H9 (cell line): ENCODE measurements at regions not wholly inside any gene's neighbourhood (a gene's known extent, or its start where the extent isn't known, plus 50 kb on each side); places are given as distances from the start of the nearest gene placed in this dataset.

Source experiments
- DNase-seq: peaks from one replicate; pipeline ENCODE4 v3.0.0-alpha.2; 2017
- H2AFZ ChIP-seq: one replicate; pipeline ENCODE4 v1.6.1; 2013; ENCODE audit warnings: mild to moderate bottlenecking, low read length, control low read depth, moderate library complexity
- H2AK5ac ChIP-seq: 2 replicates; pipeline ENCODE4 v1.6.1; 2013; ENCODE audit warnings: low read length, control low read depth, mixed read lengths; ENCODE audit not compliant: insufficient read length
- H2BK120ac ChIP-seq: one replicate; pipeline ENCODE4 v1.6.1; 2013; ENCODE audit warnings: low read depth, mild to moderate bottlenecking, low read length, control low read depth, inconsistent platforms; ENCODE audit not compliant: poor library complexity, severe bottlenecking
- H2BK12ac ChIP-seq: 2 replicates; pipeline ENCODE4 v1.6.1; 2013; ENCODE audit warnings: low read length, control low read depth, mixed read lengths, low read depth; ENCODE audit not compliant: insufficient read length
- H2BK15ac ChIP-seq: 2 replicates; pipeline ENCODE4 v1.6.1; 2013; ENCODE audit warnings: low read depth, low read length, control low read depth
- H2BK20ac ChIP-seq: one replicate; pipeline ENCODE4 v1.6.1; 2013; ENCODE audit warnings: low read depth, mild to moderate bottlenecking, low read length, control low read depth, inconsistent platforms; ENCODE audit not compliant: poor library complexity, severe bottlenecking
- H2BK5ac ChIP-seq: 2 replicates; pipeline ENCODE4 v1.6.1; 2013; ENCODE audit warnings: low read length, control low read depth, mixed read lengths; ENCODE audit not compliant: insufficient read length
- H3K14ac ChIP-seq: 2 replicates; pipeline ENCODE4 v1.6.1; 2013; ENCODE audit warnings: low read length, control low read depth; ENCODE audit not compliant: insufficient read depth
- H3K18ac ChIP-seq: 2 replicates; pipeline ENCODE4 v1.6.1; 2013; ENCODE audit warnings: low read depth, mild to moderate bottlenecking, mixed read lengths, low read length, control low read depth; ENCODE audit not compliant: insufficient read length
- H3K23ac ChIP-seq: 2 replicates; pipeline ENCODE4 v1.6.1; 2013; ENCODE audit warnings: low read length, control low read depth, mixed read lengths, low read depth; ENCODE audit not compliant: insufficient read length
- H3K23me2 ChIP-seq: 2 replicates; pipeline ENCODE4 v1.6.1; 2013; ENCODE audit warnings: low read depth, mild to moderate bottlenecking, mixed read lengths, low read length, control low read depth; ENCODE audit not compliant: insufficient read length, poor library complexity, severe bottlenecking
- H3K27ac ChIP-seq: 2 replicates; pipeline ENCODE4 v1.5.1; 2013; ENCODE audit warnings: low read length, control low read depth, mixed read lengths, low read depth; ENCODE audit not compliant: insufficient read length
- H3K27me3 ChIP-seq: 2 replicates; pipeline ENCODE4 v1.6.1; 2013; ENCODE audit warnings: low read length, control low read depth, inconsistent platforms; ENCODE audit not compliant: insufficient read depth
- H3K4ac ChIP-seq: 2 replicates; pipeline ENCODE4 v1.6.1; 2013; ENCODE audit warnings: low read depth, mild to moderate bottlenecking, control low read depth, inconsistent platforms, low read length, moderate library complexity
- H3K4me1 ChIP-seq: 2 replicates; pipeline ENCODE4 v1.6.1; 2013; ENCODE audit warnings: low read length, control low read depth, inconsistent platforms; ENCODE audit not compliant: insufficient read depth
- H3K4me2 ChIP-seq: 2 replicates; pipeline ENCODE4 v1.6.1; 2013; ENCODE audit warnings: low read length, control low read depth, mixed read lengths; ENCODE audit not compliant: insufficient read length, insufficient read depth
- H3K56ac ChIP-seq: 2 replicates; pipeline ENCODE4 v1.6.1; 2013; ENCODE audit warnings: low read depth, mild to moderate bottlenecking, mixed read lengths, low read length, control low read depth; ENCODE audit not compliant: insufficient read length
- H3K79me1 ChIP-seq: 2 replicates; pipeline ENCODE4 v1.6.1; 2013; ENCODE audit warnings: low read depth, mild to moderate bottlenecking, moderate library complexity, low read length, control low read depth, inconsistent platforms; ENCODE audit not compliant: insufficient read depth, poor library complexity, severe bottlenecking
- H3K79me2 ChIP-seq: 2 replicates; pipeline ENCODE4 v1.6.1; 2013; ENCODE audit warnings: low read length, control low read depth, inconsistent platforms; ENCODE audit not compliant: insufficient read depth
- H3K9ac ChIP-seq: 2 replicates; pipeline ENCODE4 v1.6.1; 2013; ENCODE audit warnings: low read length, control low read depth, mixed read lengths; ENCODE audit not compliant: insufficient read length; ENCODE audit errors: extremely low read depth
- H3K9me3 ChIP-seq: one replicate; pipeline ENCODE4 v1.6.1; 2013; ENCODE audit warnings: low read depth, low read length, inconsistent platforms; ENCODE audit not compliant: control insufficient read depth
- H3T11ph ChIP-seq: one replicate; pipeline ENCODE4 v1.6.1; 2013; ENCODE audit warnings: mild to moderate bottlenecking, low read length, control low read depth, inconsistent platforms
- H4K20me1 ChIP-seq: one replicate; pipeline ENCODE4 v1.6.1; 2013; ENCODE audit not compliant: control insufficient read depth, insufficient read length, insufficient read depth
- H4K5ac ChIP-seq: 2 replicates; pipeline ENCODE4 v1.6.1; 2013; ENCODE audit warnings: low read depth, mild to moderate bottlenecking, mixed read lengths, low read length, control low read depth; ENCODE audit not compliant: insufficient read length
- H4K8ac ChIP-seq: replicated peaks from 2 replicates; pipeline ENCODE4 v1.6.1; 2013; ENCODE audit warnings: low read length, control low read depth, mixed read lengths, low read depth; ENCODE audit not compliant: insufficient read length
- H4K91ac ChIP-seq: 2 replicates; pipeline ENCODE4 v1.6.1; 2013; ENCODE audit warnings: low read depth, mild to moderate bottlenecking, moderate library complexity, mixed read lengths, low read length, control low read depth; ENCODE audit not compliant: insufficient read length
- H3K27ac Mint-ChIP-seq, 3 experiments: 2 replicates in 2 of 3; 3 replicates in 1 of 3; pipeline ENCODE4 v1.8.0; 2020 to 2021; ENCODE audit warnings: mixed read lengths in 3 of 3, mild to moderate bottlenecking in 1 of 3, moderate library complexity in 1 of 3
- H3K27me3 Mint-ChIP-seq: 2 replicates; pipeline ENCODE4 v1.8.0; 2021; ENCODE audit warnings: low read depth, mild to moderate bottlenecking, moderate library complexity, mixed read lengths
- H3K36me3 Mint-ChIP-seq, 3 experiments: 2 replicates in 2 of 3; 3 replicates in 1 of 3; pipeline ENCODE4 v1.8.0; 2020 to 2021; ENCODE audit warnings: low read depth in 3 of 3, mixed read lengths in 3 of 3; ENCODE audit not compliant: insufficient read depth in 1 of 3
- H3K4me1 Mint-ChIP-seq, 2 experiments: 2 replicates each; pipeline ENCODE4 v1.8.0; 2020; ENCODE audit warnings: mixed read lengths in 2 of 2
- H3K4me3 Mint-ChIP-seq, 2 experiments: 2 replicates in 1 of 2; 3 replicates in 1 of 2; pipeline ENCODE4 v1.8.0; 2020 to 2021; ENCODE audit warnings: mild to moderate bottlenecking in 2 of 2, mixed read lengths in 2 of 2, moderate library complexity in 1 of 2
- H3K9me3 Mint-ChIP-seq, 2 experiments: 2 replicates in 1 of 2; 3 replicates in 1 of 2; pipeline ENCODE4 v1.8.0; 2020; ENCODE audit warnings: mild to moderate bottlenecking in 2 of 2, mixed read lengths in 2 of 2, moderate library complexity in 1 of 2
- WGBS: extraction: QIAGEN DNeasy Blood & Tissue Kit; methylation state at CpG from one replicate; pipeline ENCODE4 v1.1.7; 2013; ENCODE audit warnings: missing lambda C conversion rate, low lambda C conversion rate, mixed read lengths; ENCODE audit not compliant: insufficient read length; ENCODE audit errors: extremely low coverage; 5-methylcytosine and 5-hydroxymethylcytosine counted together
- TF ChIP-seq, protein P1 (sequence below): fragments of 200-600 bp; sonication (generic); conservative IDR thresholded peaks from 3 replicates; pipeline ENCODE4 v1.8.0; 2021; ENCODE audit warnings: antibody characterized with exemption, mild to moderate bottlenecking

DNA sequence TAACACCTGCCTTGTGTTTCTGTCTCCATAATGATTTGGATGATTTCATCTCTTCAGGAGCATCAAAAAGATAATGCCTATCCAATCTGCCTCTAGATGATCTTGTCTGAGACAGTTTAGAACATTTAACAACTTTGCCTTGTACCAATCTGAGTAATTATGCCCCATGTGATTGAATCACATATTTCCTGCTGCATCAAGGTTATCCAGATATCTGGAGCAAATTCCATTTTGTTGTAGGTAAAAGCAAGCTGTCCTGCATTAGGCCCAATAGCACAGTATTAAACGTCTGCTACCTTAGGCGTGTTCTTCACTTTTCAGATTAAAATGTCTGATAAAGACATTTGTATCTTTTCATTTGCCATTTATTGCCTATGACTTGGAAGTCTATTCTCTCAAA is 54.1 kb upstream of the MARCHF11 start:
- H3K79me1 ChIP-seq, result no peaks in the 10 kb centered on the region
- no peaks in the 10 kb centered on the region for H3K79me2 ChIP-seq
- TF ChIP-seq, protein P1, sequence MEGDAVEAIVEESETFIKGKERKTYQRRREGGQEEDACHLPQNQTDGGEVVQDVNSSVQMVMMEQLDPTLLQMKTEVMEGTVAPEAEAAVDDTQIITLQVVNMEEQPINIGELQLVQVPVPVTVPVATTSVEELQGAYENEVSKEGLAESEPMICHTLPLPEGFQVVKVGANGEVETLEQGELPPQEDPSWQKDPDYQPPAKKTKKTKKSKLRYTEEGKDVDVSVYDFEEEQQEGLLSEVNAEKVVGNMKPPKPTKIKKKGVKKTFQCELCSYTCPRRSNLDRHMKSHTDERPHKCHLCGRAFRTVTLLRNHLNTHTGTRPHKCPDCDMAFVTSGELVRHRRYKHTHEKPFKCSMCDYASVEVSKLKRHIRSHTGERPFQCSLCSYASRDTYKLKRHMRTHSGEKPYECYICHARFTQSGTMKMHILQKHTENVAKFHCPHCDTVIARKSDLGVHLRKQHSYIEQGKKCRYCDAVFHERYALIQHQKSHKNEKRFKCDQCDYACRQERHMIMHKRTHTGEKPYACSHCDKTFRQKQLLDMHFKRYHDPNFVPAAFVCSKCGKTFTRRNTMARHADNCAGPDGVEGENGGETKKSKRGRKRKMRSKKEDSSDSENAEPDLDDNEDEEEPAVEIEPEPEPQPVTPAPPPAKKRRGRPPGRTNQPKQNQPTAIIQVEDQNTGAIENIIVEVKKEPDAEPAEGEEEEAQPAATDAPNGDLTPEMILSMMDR, result no peak

More for the DNA sequence above, 54.1 kb upstream of the MARCHF11 start:
- Histone ChIP-seq H4K8ac (no peak overlapping the region), H3K4me1 (no peaks in the 10 kb centered on the region), H2AK5ac (no peak overlapping the region), H2BK120ac (no peak overlapping the region), H4K91ac (no peak overlapping the region), H3K27me3 (no peaks in the 10 kb centered on the region), H3K56ac (no peak overlapping the region), H3K4ac (no peak overlapping the region), H2AFZ (no peak overlapping the region), H2BK5ac (no peak overlapping the region), H3K9ac (no peak overlapping the region), H3K18ac (no peak overlapping the region), H3K14ac (no peak overlapping the region), H3K27ac (no peak overlapping the region), H2BK15ac (no peak overlapping the region), H3K23me2 (no peaks in the 10 kb centered on the region), H2BK20ac (no peak overlapping the region), H3K23ac (no peak overlapping the region), H3K4me2 (no peak overlapping the region), H4K5ac (no peak overlapping the region), H3T11ph (no peak overlapping the region), H3K9me3 (no peaks in the 10 kb centered on the region), H4K20me1 (no peaks in the 10 kb centered on the region), H2BK12ac (no peak overlapping the region)
- no peak overlapping the region for H3K27ac Mint-ChIP-seq
- no peaks in the 10 kb centered on the region for H3K27me3 Mint-ChIP-seq
- DNase-seq, result no peak
- H3K36me3 Mint-ChIP-seq, result no peaks in the 10 kb centered on the region
- H3K4me1 Mint-ChIP-seq, result peaks cover 0 to 4% of the 10 kb centered on the region in 2 experiments; a peak in 1 of 4 replicates
- H3K9me3 Mint-ChIP-seq, result peaks cover 0 to 2% of the 10 kb centered on the region in 2 experiments; a peak in 3 of 5 replicates
- WGBS, result no CpG with 5 or more reads among the region's 2 CpGs
- H3K4me3 Mint-ChIP-seq, result no peak overlapping the region
